ENCODE measurements at regions not wholly inside any gene's neighbourhood (a gene's known extent, or its start where the extent isn't known, plus 50 kb on each side); places are given as distances from the start of the nearest gene placed in this dataset.
"Not testable (repeated sequence)": the region's sequence is repeated elsewhere in the genome, so short reads cannot be mapped to it uniquely, and the experiment has no call there.

DNA sequence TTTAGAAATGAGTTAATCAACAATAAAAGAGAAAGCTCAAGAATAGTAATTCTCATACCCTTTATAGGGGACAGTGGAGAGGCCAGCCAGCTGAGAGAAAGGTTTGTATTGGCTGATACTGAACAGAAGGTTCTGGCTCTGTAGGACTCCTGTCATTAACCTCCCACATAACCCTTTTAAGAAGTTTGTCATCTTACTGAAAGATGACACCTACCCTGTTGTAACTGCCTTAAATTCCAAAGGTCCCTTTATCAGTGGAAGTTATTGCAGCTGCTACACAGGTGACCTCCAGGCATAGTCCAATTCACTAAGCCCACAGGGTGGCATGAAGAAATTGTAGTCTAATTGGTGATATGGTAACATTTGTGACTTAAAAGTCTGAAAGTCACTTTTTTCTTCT, 790.1 kb downstream of the TENT5A start:
- H3K4me3 ChIP-seq (ENCODE audit: low read depth, low read length), result no peak overlapping the region
- TF ChIP-seq, protein P1, sequence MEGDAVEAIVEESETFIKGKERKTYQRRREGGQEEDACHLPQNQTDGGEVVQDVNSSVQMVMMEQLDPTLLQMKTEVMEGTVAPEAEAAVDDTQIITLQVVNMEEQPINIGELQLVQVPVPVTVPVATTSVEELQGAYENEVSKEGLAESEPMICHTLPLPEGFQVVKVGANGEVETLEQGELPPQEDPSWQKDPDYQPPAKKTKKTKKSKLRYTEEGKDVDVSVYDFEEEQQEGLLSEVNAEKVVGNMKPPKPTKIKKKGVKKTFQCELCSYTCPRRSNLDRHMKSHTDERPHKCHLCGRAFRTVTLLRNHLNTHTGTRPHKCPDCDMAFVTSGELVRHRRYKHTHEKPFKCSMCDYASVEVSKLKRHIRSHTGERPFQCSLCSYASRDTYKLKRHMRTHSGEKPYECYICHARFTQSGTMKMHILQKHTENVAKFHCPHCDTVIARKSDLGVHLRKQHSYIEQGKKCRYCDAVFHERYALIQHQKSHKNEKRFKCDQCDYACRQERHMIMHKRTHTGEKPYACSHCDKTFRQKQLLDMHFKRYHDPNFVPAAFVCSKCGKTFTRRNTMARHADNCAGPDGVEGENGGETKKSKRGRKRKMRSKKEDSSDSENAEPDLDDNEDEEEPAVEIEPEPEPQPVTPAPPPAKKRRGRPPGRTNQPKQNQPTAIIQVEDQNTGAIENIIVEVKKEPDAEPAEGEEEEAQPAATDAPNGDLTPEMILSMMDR (IDR thresholded peaks at IDR 0.05; ENCODE audit: borderline replicate concordance, insufficient read depth, low read depth, low read length), result no peak

DNA sequence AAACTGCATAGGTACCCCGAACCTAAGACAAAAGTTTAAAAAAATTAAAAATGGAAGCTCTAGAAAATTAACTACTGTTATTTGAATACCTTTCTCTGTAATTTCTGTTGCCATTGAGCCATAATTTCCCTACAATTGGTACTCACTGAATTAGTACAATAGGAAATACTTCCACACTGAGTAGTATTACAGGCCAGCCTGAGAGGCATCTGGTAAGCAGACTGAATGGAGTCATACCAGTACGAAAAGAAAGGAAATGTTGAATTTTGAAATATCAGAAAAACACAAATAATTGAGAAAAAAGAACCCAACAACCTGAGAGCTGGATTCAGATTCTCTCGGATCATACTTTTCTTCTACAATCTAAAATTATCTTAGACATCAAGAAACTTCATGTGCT, 791.3 kb downstream of the TENT5A start:
- H3K4me3 ChIP-seq (ENCODE audit: low read depth, low read length), result no peak overlapping the region
- TF ChIP-seq, protein P1 (IDR thresholded peaks at IDR 0.05; ENCODE audit: borderline replicate concordance, insufficient read depth, low read depth, low read length), result no peak

DNA sequence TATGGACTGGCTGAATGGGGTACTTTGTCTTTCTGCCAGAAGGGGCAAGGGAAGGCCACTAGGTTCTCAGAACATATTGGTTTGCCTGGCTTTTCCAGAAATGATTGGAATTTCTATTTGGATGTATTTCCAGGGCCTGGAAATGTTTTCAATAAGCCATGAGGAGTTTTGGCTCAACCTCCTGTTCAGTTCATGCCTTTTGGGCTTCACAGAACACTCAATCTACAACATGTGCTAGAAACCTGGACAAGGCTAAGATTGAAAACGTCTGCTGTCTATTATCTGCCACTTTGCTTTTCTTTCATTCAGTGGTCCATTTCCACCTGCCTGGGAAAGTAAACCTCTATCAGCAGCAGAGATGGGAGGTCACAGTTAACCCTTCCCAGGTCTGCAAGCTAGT, 793.4 kb downstream of the TENT5A start:
- TF ChIP-seq, protein P1 (IDR thresholded peaks at IDR 0.05; ENCODE audit: borderline replicate concordance, insufficient read depth, low read depth, low read length), result no peak
- no peak overlapping the region for H3K4me3 ChIP-seq (ENCODE audit: low read depth, low read length)

DNA sequence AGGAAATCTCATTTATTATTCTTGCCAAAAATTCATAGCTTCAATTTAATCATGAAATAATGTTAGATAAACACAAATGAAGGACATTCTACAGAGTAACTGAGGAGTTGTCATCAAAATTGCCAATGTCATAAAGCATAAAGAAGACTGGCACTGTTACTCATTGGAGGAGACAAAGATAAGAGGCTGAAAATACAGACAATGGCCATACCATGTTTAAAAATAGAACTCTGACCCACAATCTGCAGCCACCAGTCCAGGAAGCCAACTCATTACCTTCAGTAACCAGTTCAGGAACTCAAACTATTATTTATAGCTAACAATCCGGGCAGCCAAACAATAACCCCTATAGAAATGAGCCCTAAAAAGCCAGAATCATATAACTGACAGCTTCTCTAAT, 795.6 kb downstream of the TENT5A start:
- TF ChIP-seq, protein P1 (IDR thresholded peaks at IDR 0.05; ENCODE audit: borderline replicate concordance, insufficient read depth, low read depth, low read length), result no peak
- no peak overlapping the region for H3K4me3 ChIP-seq (ENCODE audit: low read depth, low read length)

DNA sequence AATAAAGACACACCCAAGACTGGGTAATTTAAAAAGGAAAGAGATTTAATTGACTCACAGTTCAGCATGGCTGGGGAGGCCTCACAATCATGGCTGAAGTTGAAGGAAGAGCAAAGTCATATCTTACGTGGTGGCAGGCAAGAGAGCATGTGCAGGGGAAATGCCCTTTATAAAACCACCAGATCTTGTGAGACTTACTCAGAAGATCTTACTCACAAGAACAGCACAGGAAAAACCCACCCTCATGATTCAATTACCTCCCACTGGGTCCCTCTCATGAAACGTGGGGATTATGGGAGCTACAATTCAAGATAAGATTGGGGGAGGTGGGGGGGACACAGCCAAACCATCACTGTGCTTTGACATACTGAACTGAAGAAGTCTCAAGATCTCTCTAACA, 800.0 kb downstream of the TENT5A start:
- H3K4me3 ChIP-seq (ENCODE audit: low read depth, low read length), result not testable (repeated sequence)

DNA sequence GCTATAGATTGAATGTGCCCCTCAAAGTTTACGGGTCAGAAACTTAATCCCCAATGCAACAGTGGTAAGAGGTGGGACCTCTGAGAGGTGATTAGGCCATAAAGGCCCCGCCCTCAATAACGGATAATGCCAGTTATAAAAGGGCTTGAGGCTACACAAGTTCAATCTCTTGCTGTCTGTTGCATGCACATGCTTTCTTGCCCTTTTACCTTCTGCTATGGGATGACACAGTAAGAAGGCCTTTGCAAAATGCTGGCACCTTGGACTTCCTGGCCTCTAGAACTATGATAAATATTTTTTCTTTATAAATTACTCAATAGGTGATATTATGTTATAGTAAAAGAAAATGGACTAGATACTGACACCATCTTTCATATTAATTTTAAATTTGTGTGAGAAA, 806.1 kb downstream of the TENT5A start:
- TF ChIP-seq, protein P1 (IDR thresholded peaks at IDR 0.05; ENCODE audit: borderline replicate concordance, insufficient read depth, low read depth, low read length), result no peak

DNA sequence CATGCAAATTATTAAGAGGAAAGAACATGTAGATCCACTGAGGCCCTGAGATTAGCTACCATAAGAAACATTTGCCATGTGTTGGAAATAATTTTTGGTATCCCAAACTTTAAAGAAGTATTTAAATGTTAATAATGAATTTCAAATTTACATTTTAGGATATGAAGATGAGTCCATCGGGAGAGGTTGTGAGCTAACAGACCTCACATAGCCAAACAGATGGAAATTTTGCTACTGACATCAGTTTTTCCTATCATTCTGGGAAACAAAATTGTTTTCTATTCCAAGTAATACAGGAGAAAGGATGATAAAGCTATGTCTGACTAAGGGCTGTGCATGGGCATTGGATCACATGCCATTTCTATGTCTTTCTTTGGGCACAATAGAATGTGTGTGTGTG, 809.6 kb downstream of the TENT5A start:
- H3K4me3 ChIP-seq (ENCODE audit: low read depth, low read length), result no peak overlapping the region

More for the DNA sequence above, 806.1 kb downstream of the TENT5A start:
- H3K4me3 ChIP-seq (ENCODE audit: low read depth, low read length), result no peak overlapping the region

More for the DNA sequence above, 809.6 kb downstream of the TENT5A start:
- TF ChIP-seq, protein P1 (IDR thresholded peaks at IDR 0.05; ENCODE audit: borderline replicate concordance, insufficient read depth, low read depth, low read length), result no peak
